ENCODE measurements at regions not wholly inside any gene's neighbourhood (a gene's known extent, or its start where the extent isn't known, plus 50 kb on each side); places are given as distances from the start of the nearest gene placed in this dataset.
"Not testable (repeated sequence)": the region's sequence is repeated elsewhere in the genome, so short reads cannot be mapped to it uniquely, and the experiment has no call there.

DNA sequence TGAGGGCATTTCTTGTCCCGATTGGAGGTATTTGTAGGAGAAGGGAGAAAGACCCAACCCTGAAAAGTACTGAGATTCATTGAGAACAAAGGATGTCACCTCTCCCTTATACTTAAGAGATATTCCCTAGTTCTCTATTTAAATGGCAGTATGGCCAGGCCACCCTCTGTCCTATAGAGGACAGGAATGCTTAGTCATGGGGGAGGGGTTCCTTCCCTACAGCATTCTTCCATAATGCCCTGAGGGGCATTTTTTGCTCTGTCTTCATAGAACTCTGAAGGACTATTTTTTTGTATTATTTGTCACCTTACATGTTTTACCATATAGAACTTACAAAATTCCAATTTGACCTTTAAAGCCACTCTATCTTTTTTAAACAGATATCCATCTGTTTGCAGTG lies 176.3 kb downstream of the TMEM161B start:
- no peak for DNase-seq

GRCh38 chr5:88090506-88090905 lies 178.1 kb downstream of the TMEM161B start:
- DNase-seq = no peak

DNA sequence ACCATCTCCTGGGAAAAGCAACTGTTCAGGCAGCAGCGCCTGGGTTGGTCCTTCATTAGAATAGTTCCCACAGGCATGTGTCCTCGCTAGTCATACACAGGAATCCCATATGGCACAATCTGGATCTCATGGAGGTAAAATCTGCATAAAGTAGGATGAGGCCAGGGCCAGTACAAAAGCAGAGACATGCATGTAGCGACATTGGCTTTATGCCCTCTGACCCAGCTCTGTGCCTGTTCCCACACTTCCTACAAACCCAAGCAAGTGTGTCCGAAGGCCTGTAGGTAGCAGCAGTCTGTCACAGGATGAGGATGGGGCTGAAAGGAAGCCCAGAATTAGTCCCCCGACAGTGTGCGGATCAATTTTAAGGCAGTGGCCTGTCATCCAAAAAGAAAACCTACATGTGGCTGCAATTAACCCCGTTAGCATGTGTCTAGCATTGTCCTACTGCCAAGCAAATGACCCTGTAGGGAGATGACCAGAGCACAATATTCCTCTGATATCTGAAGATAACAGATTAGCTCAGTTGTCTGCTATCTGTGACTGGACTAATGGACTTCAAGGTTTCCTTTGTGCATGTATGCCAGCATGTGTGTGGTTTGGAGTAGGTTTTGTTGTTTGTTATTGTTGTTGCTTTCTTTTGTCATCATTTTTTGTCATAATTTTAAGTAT lies 178.8 kb downstream of the TMEM161B start:
- DNase-seq = no peak

DNA sequence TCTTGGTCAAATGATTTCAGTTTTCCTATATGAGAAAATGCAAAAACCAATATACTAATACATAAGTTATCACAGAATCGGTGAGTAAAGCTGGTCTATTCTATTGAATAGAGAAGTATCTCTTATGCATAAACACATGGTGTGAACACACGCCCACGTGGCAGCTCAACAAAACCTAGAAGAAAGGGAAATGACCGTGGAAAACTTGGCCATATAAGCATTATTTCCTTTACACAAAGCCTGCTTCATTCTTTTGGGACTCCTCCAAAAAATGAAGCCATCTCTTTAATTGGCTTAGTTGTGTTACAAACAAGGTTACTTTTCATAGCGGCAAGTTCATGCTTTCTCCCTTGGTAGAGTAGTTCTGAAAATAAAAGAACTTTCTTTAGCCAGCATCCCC lies 183.2 kb downstream of the TMEM161B start:
- DNase-seq = no peak

- no peak for DNase-seq
These were observed 186.8 kb downstream of the TMEM161B start for GRCh38 chr5:88081877-88082276.

DNA sequence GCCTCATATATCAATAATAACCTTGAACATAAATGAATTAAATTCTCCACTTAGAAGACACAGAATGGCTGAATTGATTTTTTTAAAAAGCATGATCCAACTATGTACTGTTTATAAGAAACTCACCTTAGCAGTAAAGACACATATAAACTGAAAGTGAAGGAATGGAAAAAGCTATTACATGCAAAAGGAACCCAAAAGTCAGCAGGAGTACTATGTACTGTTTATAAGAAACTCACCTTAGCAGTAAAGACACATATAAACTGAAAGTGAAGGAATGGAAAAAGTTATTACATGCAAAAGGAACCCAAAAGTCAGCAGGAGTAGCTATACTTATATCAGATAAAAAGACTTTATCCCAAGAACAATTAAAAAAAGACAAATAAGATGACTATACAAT lies 204.8 kb downstream of the TMEM161B start:
- DNase-seq = no peak

- DNase-seq = no peak
These were observed 208.5 kb downstream of the TMEM161B start for GRCh38 chr5:88060194-88060593.

DNA sequence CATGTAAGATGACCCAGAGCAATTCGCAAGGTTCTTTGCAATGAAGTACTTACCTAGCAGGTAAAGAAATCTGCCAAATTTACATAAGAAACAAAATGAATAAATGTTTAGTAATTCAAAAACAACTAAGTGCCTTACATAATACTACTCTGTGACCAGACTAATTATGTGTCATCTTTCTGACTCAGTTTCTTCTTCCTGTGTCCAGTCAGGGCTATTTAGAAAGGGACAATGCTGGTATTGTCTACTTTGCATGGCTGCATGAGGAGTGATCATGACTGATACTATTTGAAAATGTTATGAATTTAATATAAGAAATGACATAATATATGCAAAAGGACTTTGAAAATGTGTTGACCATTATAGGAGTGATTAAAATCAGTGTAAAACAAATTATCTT lies 210.0 kb downstream of the TMEM161B start:
- no peak for DNase-seq

- DNase-seq = not testable (repeated sequence)
These were observed 216.2 kb downstream of the TMEM161B start for GRCh38 chr5:88052468-88052867.

DNA sequence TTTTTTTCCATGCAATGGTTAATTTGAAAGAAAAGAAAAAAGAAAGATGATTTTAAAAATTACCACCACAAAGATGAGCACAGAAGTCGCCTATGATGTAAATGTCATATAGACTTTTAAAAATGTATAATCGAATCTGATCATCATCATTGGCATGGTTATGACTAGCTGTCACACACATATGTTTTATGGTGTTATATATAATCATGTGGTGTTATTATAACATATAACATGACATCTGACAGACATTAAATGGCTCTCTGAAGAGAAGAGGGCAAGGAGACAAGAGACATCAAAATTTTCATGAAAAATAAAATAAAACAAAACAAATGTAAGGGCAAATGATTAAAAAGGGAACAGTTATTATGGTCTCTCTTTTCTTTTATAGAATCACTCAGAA lies 217.5 kb downstream of the TMEM161B start:
- DNase-seq = no peak

GRCh38 chr5:88049737-88050136 lies 218.9 kb downstream of the TMEM161B start:
- DNase-seq = no peak

- no peak for DNase-seq
These were observed 219.5 kb downstream of the TMEM161B start for GRCh38 chr5:88049156-88049555.

GRCh38 chr5:88045931-88046461 lies 222.6 kb downstream of the TMEM161B start:
- DNase-seq = no peak

- no peak for DNase-seq
These were observed 223.5 kb downstream of the TMEM161B start for GRCh38 chr5:88045165-88045564.

- no peak for DNase-seq
These were observed 234.1 kb downstream of the TMEM161B start for GRCh38 chr5:88034520-88034919.

DNA sequence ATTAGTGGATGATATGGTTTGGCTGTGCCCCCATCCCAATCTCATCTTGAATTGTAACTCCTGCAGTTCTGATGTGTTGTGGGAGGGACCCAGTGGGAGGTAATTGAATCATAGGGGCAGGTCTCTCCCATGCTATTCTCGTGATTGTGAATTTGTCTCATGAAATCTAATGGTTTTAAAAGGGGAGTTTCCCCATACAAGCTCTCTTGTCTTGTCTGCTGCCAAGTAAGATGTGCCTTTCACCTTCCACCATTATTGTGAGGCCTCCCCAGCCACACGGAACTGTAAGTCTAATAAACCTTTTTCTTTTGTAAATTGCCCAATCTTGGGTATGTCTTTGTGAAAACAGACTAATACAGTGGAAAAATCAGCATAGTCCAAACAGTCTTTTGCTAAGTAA lies 235.5 kb downstream of the TMEM161B start:
- no peak for DNase-seq

- no peak for DNase-seq
These were observed 239.6 kb downstream of the TMEM161B start for GRCh38 chr5:88029011-88029410.

DNA sequence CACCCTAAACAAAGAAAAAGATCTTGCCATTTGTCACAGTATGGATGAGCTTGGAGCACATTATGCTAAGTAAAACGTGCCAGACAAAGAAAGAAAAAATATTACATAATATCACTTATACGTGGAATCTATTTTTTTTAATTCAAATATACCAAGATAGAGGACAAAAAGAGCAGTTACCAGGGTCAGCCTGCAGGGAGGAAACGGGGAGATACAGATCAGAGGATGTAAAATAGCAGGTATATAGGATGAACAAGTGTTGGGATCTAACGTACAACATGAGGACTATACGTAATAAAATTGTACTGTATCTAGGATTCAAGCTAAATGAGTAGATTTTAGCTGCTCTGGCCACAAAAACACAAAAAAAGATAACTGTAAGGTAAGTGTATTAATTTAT lies 247.5 kb downstream of the TMEM161B start:
- DNase-seq = no peak

DNA sequence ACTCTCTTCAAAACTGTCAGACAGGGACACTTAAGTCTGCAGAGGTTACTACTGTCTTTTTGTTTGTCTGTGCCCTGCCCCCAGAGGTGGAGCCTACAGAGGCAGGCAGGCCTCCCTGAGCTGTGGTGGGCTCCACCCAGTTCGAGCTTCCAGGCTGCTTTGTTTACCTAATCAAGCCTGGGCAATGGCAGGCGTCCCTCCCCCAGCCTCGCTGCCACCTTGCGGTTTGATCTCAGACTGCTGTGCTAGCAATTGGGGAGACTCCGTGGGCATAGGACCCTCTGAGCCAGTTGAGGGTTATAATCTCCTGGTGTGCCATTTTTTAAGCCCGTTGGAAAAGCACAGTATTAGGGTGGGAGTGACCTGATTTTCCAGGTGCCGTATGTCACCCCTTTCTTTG lies 253.7 kb downstream of the TMEM161B start:
- not testable (repeated sequence) for DNase-seq

GRCh38 chr5:88000877-88001276 lies 267.8 kb downstream of the TMEM161B start:
- DNase-seq = no peak

- no peak for DNase-seq
These were observed 271.0 kb downstream of the TMEM161B start for GRCh38 chr5:87997662-87998061.

DNA sequence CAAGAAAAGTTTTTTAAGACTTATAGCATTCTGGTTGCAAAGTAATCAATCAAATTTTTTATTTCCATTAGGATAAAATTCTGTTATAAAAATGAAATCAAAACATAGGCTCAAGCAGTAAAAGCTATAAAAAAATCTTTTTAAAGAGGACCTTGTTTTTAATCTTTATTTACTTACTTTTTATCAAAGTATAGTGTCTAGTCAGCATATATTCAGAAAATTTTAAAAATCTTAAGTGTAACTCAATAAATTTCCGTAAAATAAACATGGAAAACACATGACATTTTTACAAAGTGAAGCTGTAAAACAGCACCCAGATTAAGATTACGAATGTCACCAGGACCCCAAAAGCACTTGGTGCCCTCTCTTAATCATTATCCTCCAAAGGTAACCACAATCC lies 302.4 kb downstream of the TMEM161B start:
- DNase-seq = no peak

DNA sequence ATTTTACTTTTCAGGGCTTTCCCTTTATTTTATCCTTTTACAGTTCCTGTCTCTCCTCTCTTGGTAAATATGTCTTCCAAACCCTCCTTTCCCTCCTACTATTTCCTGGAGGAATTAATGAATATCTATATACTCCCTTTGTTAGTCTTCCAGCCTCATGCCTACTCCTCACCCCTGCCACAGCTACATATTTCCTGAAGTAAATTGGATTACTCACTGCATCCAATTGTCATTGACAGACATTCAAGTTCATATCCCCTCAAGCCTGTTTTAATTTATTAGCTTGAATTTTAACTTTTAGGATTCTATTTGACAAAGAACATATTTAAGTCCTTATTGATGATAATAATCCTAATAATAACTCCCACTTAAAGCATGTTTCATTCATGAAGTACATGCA lies 314.5 kb downstream of the TMEM161B start:
- no peak for DNase-seq

DNA sequence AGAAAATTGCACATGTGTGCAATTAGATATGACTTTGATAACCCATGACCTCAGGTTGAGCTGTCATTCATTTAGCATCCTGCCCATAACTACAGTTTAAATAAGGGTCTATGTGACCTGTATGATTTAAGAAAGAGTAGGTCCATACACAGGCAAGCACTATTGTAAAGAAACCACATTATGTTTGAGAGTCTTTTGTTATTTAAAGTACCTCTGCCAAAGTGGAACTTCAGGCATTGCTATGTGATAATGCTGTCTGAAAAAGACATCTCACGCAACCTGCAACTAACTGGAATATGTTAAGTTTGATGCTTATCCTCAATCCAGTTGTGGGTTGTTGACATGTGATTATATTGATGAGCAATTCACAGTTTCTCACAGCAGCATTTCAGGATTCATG lies 317.0 kb downstream of the TMEM161B start:
- DNase-seq = no peak

Measured in activated CD8-positive, alpha-beta memory T cell treated with anti-CD3 and anti-CD28 coated beads, Interleukin-2, amount 50 U/mL, for 48 hours (primary cell).